Heart right ventricle (tissue), 16 donors: ENCODE measurements at regions not wholly inside any gene's neighbourhood (a gene's known extent, or its start where the extent isn't known, plus 50 kb on each side); places are given as distances from the start of the nearest gene placed in this dataset.
A peak's percentile ranks its signal among the peaks of the same experiment; 100 is the strongest.

Experiments
- ATAC-seq, 8 donors: fragments of 200-7000 bp; cut with Tn5 transposase; one replicate each; pipeline ENCODE4 v1.9.1; 2020; ENCODE audit warnings: mild to moderate bottlenecking in 8 of 8, moderate library complexity in 8 of 8, moderate number of reproducible peaks in 1 of 8
- DNase-seq, 2 donors: peaks; one replicate each; pipeline ENCODE4 v3.0.0-alpha.2; 2020
- H3K27ac ChIP-seq, 10 donors: fragments of 200-600 bp; sonication (generic) in 2 of 10; one replicate each; pipeline versions ENCODE4 v1.5.0 to v1.8.0; 2020 to 2022; ENCODE audit warnings: mild to moderate bottlenecking in 3 of 10
- H3K27me3 ChIP-seq, 7 donors: fragments of 200-600 bp; one replicate each; pipeline ENCODE4 v1.8.0; 2021 to 2022; ENCODE audit warnings: mild to moderate bottlenecking in 2 of 7
- H3K36me3 ChIP-seq, 9 donors: fragments of 200-600 bp; sonication (generic) in 1 of 9; one replicate each; pipeline versions ENCODE4 v1.5.0 to v1.8.0; 2020 to 2022; ENCODE audit warnings: mild to moderate bottlenecking in 2 of 9
- H3K4me1 ChIP-seq, 9 donors: fragments of 200-600 bp; sonication (generic) in 1 of 9; one replicate each; pipeline versions ENCODE4 v1.5.0 to v1.8.0; 2020 to 2022; ENCODE audit warnings: mild to moderate bottlenecking in 4 of 9
- H3K4me3 ChIP-seq, 10 donors: fragments of 200-600 bp; sonication (generic) in 2 of 10; one replicate each; pipeline versions ENCODE4 v1.5.0 to v1.8.0; 2020 to 2022; ENCODE audit warnings: mild to moderate bottlenecking in 7 of 10, moderate library complexity in 2 of 10
- H3K9me3 ChIP-seq, 11 donors: fragments of 200-600 bp in 10 of 11; sonication (generic) in 2 of 11; one replicate each; pipeline versions ENCODE4 v1.5.0 to v1.8.0; 2013 to 2022; ENCODE audit warnings: mild to moderate bottlenecking in 2 of 11, control low read depth in 1 of 11, moderate library complexity in 1 of 11
- WGBS, 2 donors: extraction: QIAGEN DNeasy Blood & Tissue Kit; methylation state at CpG; one replicate each; pipeline ENCODE4 v1.1.7; 2013; ENCODE audit warnings: inconsistent platforms in 1 of 2; 5-methylcytosine and 5-hydroxymethylcytosine counted together
- intact Hi-C, 10 donors: fragments of 100-400 bp; cut with DNase I; formaldehyde crosslinking; loops; one replicate each; pipeline versions ENCODE4 v1.11.1 to v1.14.2; 2022
- TF ChIP-seq, protein P1 (sequence below), 9 donors: fragments of 200-600 bp; sonication (generic) in 2 of 9; IDR thresholded peaks; one replicate each; pipeline versions ENCODE4 v1.5.0 to v1.8.0; 2021 to 2022; ENCODE audit warnings: antibody characterized with exemption in 9 of 9, mild to moderate bottlenecking in 5 of 9, moderate library complexity in 1 of 9
- donor health status: Arrhythmogenic right ventricular cardiomyopathy.
- donor health status: ischemic (EF 13 %, LVEDD 7.1; RV severe dilation, severe dysfunction).
- donor health status: healthy with polysubstance abuse.
- donor health status: DM: no; HTN: yes; CAD: no.
- donor health status: DM: no; HTN: no; CAD: no.
- donor health status: ischemic (EF 25% LVEDD 6.9; RV normal size, moderate dysfunction).
- donor health status: ischemic (EF 25% LVEDD 5.7; RV mildly dilated, moderate dysfunction).
- donor health status: healthy.
- donor health status: DM: yes; HTN: yes; CAD: no.
- donor health status: Ischemic cardiomyopathy.
- donor health status: ischemic (EF 35%, LVEDD 5.7; RV mildly dilated, moderate dysfunction).
- donor health status: nonischemic (EF 11% LVEDD 7.7; RV severe dilation, severe dysfunction).
- donor health status: DM: yes; HTN: yes; CAD: no.
- donor health status: PGD.
- donor health status: ischemic (EF 29% LVEDD 5.4; RV normal size, mild dysfunction).
- donor health status: nonischemic (EF 23%, LVEDD 6.1; RV moderate dilation, normal function).

DNA sequence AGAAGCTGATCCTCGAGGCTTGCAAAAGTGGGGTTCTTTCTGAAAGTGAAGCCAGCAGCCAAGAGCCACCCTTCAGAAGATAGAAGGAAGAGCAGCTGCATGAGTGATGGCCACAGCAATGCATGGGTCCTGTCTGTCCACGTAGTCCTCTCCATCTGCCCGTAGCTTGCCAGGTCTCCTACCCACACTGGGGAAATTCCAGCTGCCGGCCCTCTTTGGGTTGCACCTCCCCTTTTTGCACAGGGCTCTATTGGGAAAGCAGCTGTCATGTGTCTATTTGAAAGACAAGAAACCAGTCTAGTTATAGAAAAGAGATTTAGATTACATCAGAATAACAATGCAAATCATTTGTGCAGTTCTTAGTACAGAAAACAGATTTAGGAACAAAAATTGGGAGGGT is 204.4 kb downstream of the GIPC2 start:
- 52 to 53% methylated on average over 4 of the region's 4 CpGs for WGBS, 2 donors
- Histone ChIP-seq H3K27me3 (no peaks in the 10 kb centered on the region), H3K36me3 (no peaks in the 10 kb centered on the region), H3K9me3 (peaks cover 0 to 8% (median 0%) of the 10 kb centered on the region in 11 donors), H3K4me1 (no peaks in the 10 kb centered on the region), H3K4me3 (no peak overlapping the region), H3K27ac (no peak overlapping the region)
- TF ChIP-seq, protein P1, sequence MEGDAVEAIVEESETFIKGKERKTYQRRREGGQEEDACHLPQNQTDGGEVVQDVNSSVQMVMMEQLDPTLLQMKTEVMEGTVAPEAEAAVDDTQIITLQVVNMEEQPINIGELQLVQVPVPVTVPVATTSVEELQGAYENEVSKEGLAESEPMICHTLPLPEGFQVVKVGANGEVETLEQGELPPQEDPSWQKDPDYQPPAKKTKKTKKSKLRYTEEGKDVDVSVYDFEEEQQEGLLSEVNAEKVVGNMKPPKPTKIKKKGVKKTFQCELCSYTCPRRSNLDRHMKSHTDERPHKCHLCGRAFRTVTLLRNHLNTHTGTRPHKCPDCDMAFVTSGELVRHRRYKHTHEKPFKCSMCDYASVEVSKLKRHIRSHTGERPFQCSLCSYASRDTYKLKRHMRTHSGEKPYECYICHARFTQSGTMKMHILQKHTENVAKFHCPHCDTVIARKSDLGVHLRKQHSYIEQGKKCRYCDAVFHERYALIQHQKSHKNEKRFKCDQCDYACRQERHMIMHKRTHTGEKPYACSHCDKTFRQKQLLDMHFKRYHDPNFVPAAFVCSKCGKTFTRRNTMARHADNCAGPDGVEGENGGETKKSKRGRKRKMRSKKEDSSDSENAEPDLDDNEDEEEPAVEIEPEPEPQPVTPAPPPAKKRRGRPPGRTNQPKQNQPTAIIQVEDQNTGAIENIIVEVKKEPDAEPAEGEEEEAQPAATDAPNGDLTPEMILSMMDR (IDR thresholded peaks at IDR 0.05) = no peak
- intact Hi-C loops = no loop called here
- peak in 1 of 8 donors; percentile 31 for ATAC-seq
- no peak for DNase-seq

DNA sequence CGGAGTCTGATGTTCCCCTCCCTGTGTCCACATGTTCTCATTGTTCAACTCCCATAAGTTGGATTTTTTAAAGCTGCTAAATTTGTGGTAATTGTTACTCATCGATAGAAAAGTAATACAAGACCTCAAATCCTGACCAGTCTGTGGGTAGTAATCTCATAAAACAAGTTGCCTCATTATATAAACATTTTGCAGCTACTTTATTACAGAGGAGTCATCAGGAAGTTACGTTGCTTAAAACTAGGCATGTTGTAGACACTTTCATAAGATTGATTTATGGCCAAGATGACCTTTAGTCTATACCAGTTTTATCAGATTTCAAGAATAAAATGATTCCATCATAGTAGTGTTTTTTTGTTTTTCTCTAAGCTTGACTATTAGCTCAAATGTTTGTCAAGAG is 208.8 kb downstream of the GIPC2 start:
- no peaks in the 10 kb centered on the region for H3K36me3 ChIP-seq
- ATAC-seq (no peak), DNase-seq (no peak)
- no peaks in the 10 kb centered on the region for H3K27me3 ChIP-seq
- H3K9me3 ChIP-seq = peaks cover 0 to 11% (median 0%) of the 10 kb centered on the region in 11 donors
- peak overlapping the region in 3 of 10 donors; percentile 23 to 30 (median 28) for H3K27ac ChIP-seq
- no peaks in the 10 kb centered on the region for H3K4me1 ChIP-seq
- no peak overlapping the region for H3K4me3 ChIP-seq
- WGBS, 2 donors = 78 to 86% methylated on average over 3 of the region's 3 CpGs
- intact Hi-C loops = no loop called here
- TF ChIP-seq, protein P1 (IDR thresholded peaks at IDR 0.05) = no peak

DNA sequence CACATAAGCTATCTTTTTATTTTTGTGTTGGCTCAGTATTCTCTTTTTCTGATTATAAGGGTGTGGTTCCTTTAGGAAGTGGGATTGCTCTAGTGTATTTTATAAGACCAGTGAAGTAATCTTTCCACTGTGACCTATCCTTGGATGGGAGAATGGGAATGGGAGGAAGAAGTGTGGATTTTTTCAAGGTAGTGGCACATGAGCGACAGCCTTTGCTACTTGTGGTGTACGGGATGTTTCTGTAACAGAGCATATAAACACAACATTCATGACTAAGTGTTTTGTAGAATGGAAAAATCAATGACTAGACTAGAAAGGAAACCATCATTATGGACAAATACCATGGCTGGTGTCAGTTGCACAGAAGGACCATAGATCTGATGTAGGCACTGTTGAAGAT is 209.6 kb downstream of the GIPC2 start:
- H3K27ac ChIP-seq = peak overlapping the region in 5 of 10 donors; percentile 23 to 50 (median 30)
- WGBS, 2 donors = 73 to 83% methylated on average over 2 of the region's 2 CpGs

DNA sequence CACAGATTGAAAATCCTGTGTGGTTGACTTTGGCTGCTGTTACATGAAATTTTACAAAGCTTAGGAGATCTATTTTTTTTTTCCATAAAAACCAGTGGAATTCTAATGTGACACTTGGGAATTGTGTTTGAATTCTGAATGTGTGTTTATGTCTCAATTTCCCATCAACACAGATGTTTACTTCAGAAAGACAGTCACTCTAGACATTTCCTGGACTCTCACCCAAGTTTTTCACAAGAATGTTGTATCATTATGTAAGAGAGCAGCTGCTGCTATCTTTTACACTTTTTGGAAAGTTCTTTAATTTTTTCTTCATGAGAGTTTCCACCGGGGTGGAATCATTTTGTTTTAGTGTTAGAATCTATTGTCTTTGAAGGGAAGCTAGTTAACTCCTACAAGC is 210.1 kb downstream of the GIPC2 start:
- peak in 5 of 8 donors; percentile 11 to 52 (median 25) for ATAC-seq
- TF ChIP-seq, protein P1 (IDR thresholded peaks at IDR 0.05) = no peak
- H3K4me3 ChIP-seq = no peak overlapping the region
- H3K9me3 ChIP-seq = peaks cover 0 to 24% (median 5%) of the 10 kb centered on the region in 11 donors
- H3K27ac ChIP-seq = peak overlapping the region in 5 of 10 donors; percentile 23 to 50 (median 34)
- H3K36me3 ChIP-seq = no peaks in the 10 kb centered on the region
- WGBS, 2 donors = 66 to 71% methylated on average over 1 of the region's 1 CpG
- no peak for DNase-seq
- no peaks in the 10 kb centered on the region for H3K4me1 ChIP-seq
- intact Hi-C loops = no loop called here
- no peaks in the 10 kb centered on the region for H3K27me3 ChIP-seq

More for the DNA sequence above, 209.6 kb downstream of the GIPC2 start:
- H3K9me3 ChIP-seq = peaks cover 0 to 20% (median 5%) of the 10 kb centered on the region in 11 donors
- H3K4me3 ChIP-seq = no peak overlapping the region
- intact Hi-C loops = no loop called here
- H3K4me1 ChIP-seq = no peaks in the 10 kb centered on the region
- ATAC-seq (peak in 5 of 8 donors; percentile 14 to 53 (median 41)), DNase-seq (no peak)
- no peaks in the 10 kb centered on the region for H3K27me3 ChIP-seq
- TF ChIP-seq, protein P1 (IDR thresholded peaks at IDR 0.05) = no peak
- H3K36me3 ChIP-seq = no peaks in the 10 kb centered on the region
